ENCODE measurements at regions not wholly inside any gene's neighbourhood (a gene's known extent, or its start where the extent isn't known, plus 50 kb on each side); places are given as distances from the start of the nearest gene placed in this dataset.

- Histone ChIP-seq H3K9ac (ENCODE audit: low read length) (no peak overlapping the region), H3K4me1 (ENCODE audit: low read length) (no peaks in the 10 kb centered on the region), H2AFZ (ENCODE audit: low read length) (no peak overlapping the region), H3K4me2 (ENCODE audit: low read depth, low read length) (no peak overlapping the region), H3K27me3 (replicated peaks; ENCODE audit: insufficient read depth, low read length) (no peaks in the 10 kb centered on the region), H3K27ac (ENCODE audit: low read length) (no peak overlapping the region), H3K79me2 (ENCODE audit: low read length) (no peaks in the 10 kb centered on the region), H3K9me2 (replicated peaks; ENCODE audit: insufficient read depth, low read length) (no peaks in the 10 kb centered on the region), H3K4me3 (ENCODE audit: low read length) (no peak overlapping the region), H3F3A (ENCODE audit: insufficient read depth, low read length) (no peaks in the 10 kb centered on the region), H3K36me3 (replicated peaks; ENCODE audit: insufficient read depth, low read length) (no peaks in the 10 kb centered on the region), H3K9me3 (replicated peaks; ENCODE audit: insufficient read depth, low read length) (no peaks in the 10 kb centered on the region), H4K20me1 (ENCODE audit: insufficient read depth, low read length) (no peaks in the 10 kb centered on the region)
- DNase-seq: no peak
- TF ChIP-seq EZH2 (optimal IDR thresholded peaks at IDR 0.05; ENCODE audit: low read depth, low read length) (no peak), CTCF (IDR thresholded peaks at IDR 0.05; ENCODE audit: low read length) (no peak), EZH2phosphoT487 (IDR thresholded peaks at IDR 0.05; ENCODE audit: low read length) (no peak)
Measured at GRCh38 chr22:48398181-48398905, 1429.3 kb downstream of the BRD1 start.

DNA sequence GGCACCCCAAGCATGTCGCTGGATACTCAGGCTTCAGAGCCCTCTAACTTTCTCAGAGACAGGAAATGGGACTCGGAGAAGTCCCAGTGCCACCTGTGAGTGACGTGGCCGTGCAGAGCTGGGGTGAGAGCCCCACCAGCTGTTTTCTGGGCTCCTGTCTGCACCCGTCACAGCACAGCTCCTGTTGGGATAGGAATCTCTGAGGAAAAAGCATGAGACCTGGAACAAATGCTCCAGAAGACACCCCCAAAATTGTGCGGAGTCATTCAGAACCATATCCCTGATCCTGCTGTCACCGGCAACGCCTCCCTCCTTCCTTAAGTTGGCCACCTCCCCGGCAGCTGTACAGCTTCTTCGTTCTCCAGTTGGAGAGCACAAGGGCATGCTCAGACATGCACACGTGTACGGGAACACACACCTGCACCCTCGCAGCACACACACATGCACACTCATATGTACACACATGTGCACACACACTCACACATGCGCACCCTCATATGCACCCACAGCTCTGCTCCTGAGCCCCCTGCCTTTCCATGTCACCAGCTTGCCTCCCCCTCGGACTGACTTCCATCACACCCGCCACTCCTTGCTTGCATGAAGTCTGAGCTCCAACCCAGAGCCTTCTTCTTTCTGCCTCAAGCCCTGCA, 1430.0 kb downstream of the BRD1 start:
- Histone ChIP-seq H3K27me3 (replicated peaks; ENCODE audit: insufficient read depth, low read length) (no peaks in the 10 kb centered on the region), H3F3A (ENCODE audit: insufficient read depth, low read length) (no peaks in the 10 kb centered on the region), H3K4me2 (ENCODE audit: low read depth, low read length) (no peak overlapping the region), H3K36me3 (replicated peaks; ENCODE audit: insufficient read depth, low read length) (no peaks in the 10 kb centered on the region), H2AFZ (ENCODE audit: low read length) (no peak overlapping the region), H3K9ac (ENCODE audit: low read length) (no peak overlapping the region), H4K20me1 (ENCODE audit: insufficient read depth, low read length) (no peaks in the 10 kb centered on the region), H3K4me1 (ENCODE audit: low read length) (no peaks in the 10 kb centered on the region), H3K27ac (ENCODE audit: low read length) (no peak overlapping the region), H3K9me2 (replicated peaks; ENCODE audit: insufficient read depth, low read length) (no peaks in the 10 kb centered on the region), H3K79me2 (ENCODE audit: low read length) (no peaks in the 10 kb centered on the region), H3K4me3 (ENCODE audit: low read length) (no peak overlapping the region), H3K9me3 (replicated peaks; ENCODE audit: insufficient read depth, low read length) (no peaks in the 10 kb centered on the region)
- TF ChIP-seq EZH2phosphoT487 (IDR thresholded peaks at IDR 0.05; ENCODE audit: low read length) (no peak), EZH2 (optimal IDR thresholded peaks at IDR 0.05; ENCODE audit: low read depth, low read length) (no peak), CTCF (IDR thresholded peaks at IDR 0.05; ENCODE audit: low read length) (no peak)
- no peak for DNase-seq

DNA sequence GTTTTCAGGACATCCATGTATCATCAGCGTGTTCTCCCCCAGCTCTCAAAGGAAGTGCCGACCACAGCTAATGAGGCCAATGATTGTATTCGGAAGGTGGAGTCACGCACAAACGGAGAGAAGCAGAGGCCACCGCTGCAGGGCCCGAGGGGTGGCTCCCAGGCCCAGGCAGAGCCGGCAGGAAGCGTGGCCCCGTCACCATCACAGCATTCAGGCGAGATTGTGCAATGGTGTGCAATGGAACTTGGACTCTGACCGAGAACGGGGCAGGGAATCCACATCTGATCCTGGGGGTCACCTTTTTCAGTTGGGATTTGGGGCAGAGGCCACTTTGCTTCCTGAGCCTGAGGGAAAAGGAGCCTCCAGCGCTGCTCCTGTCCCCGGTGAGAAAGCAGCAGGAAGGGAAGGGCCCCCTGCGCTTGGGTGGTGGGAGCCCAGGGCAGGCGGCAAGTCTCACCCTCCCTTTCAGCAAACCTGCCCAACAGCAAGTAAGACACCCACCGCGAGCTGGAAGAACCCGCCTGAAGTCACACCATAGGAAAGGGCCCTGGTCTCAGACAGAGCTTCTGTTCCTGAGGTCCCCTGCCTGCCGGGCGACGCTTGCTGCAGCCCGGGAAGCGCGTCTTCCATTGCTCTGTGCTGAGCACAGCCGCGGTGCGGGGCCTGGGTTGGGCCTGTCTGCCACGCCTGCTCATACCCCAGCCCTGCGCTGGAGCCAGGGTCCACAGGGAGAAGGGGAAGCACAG, 1430.7 kb downstream of the BRD1 start:
- Histone ChIP-seq H3K27me3 (replicated peaks; ENCODE audit: insufficient read depth, low read length) (no peaks in the 10 kb centered on the region), H4K20me1 (ENCODE audit: insufficient read depth, low read length) (no peaks in the 10 kb centered on the region), H3K79me2 (ENCODE audit: low read length) (no peaks in the 10 kb centered on the region), H3K4me2 (ENCODE audit: low read depth, low read length) (no peak overlapping the region), H3K27ac (ENCODE audit: low read length) (no peak overlapping the region), H3F3A (ENCODE audit: insufficient read depth, low read length) (no peaks in the 10 kb centered on the region), H3K9me3 (replicated peaks; ENCODE audit: insufficient read depth, low read length) (no peaks in the 10 kb centered on the region), H3K9ac (ENCODE audit: low read length) (no peak overlapping the region), H3K4me3 (ENCODE audit: low read length) (no peak overlapping the region), H2AFZ (ENCODE audit: low read length) (no peak overlapping the region), H3K4me1 (ENCODE audit: low read length) (no peaks in the 10 kb centered on the region), H3K36me3 (replicated peaks; ENCODE audit: insufficient read depth, low read length) (no peaks in the 10 kb centered on the region), H3K9me2 (replicated peaks; ENCODE audit: insufficient read depth, low read length) (no peaks in the 10 kb centered on the region)
- TF ChIP-seq EZH2 (optimal IDR thresholded peaks at IDR 0.05; ENCODE audit: low read depth, low read length) (no peak), CTCF (IDR thresholded peaks at IDR 0.05; ENCODE audit: low read length) (no peak), EZH2phosphoT487 (IDR thresholded peaks at IDR 0.05; ENCODE audit: low read length) (no peak)
- no peak for DNase-seq

Data from MM.1S (cell line).